ENCODE measurements at regions not wholly inside any gene's neighbourhood (a gene's known extent, or its start where the extent isn't known, plus 50 kb on each side); places are given as distances from the start of the nearest gene placed in this dataset.

- no peak for TF ChIP-seq CTCF (IDR thresholded peaks at IDR 0.05; ENCODE audit: low read depth, low read length, missing control alignments)
- in situ Hi-C loops (cut with HindIII; ENCODE audit: low sequenced_read_pairs) = no loop called here
- no peak overlapping the region for H3K4me3 ChIP-seq (ENCODE audit: low read depth, low read length)
- DNase-seq (ENCODE audit: low read depth) = no peak
Measured at GRCh38 chr13:63156816-63157215, 1741.2 kb upstream of the PCDH20 start.

- in situ Hi-C loops (cut with HindIII; ENCODE audit: low sequenced_read_pairs) = no loop called here
- no peak for TF ChIP-seq CTCF (IDR thresholded peaks at IDR 0.05; ENCODE audit: low read depth, low read length, missing control alignments)
- no peak for DNase-seq (ENCODE audit: low read depth)
- H3K4me3 ChIP-seq (ENCODE audit: low read depth, low read length) = no peak overlapping the region
Measured at GRCh38 chr13:63149375-63149774, 1733.7 kb upstream of the PCDH20 start.

GRCh38 chr13:63139277-63139676, 1723.6 kb upstream of the PCDH20 start:
- H3K4me3 ChIP-seq (ENCODE audit: low read depth, low read length) = no peak overlapping the region
- no peak for TF ChIP-seq CTCF (IDR thresholded peaks at IDR 0.05; ENCODE audit: low read depth, low read length, missing control alignments)
- in situ Hi-C loops (cut with HindIII; ENCODE audit: low sequenced_read_pairs) = no loop called here
- DNase-seq (ENCODE audit: low read depth) = no peak

- H3K4me3 ChIP-seq (ENCODE audit: low read depth, low read length) = no peak overlapping the region
- in situ Hi-C loops (cut with HindIII; ENCODE audit: low sequenced_read_pairs) = no loop called here
- TF ChIP-seq CTCF (IDR thresholded peaks at IDR 0.05; ENCODE audit: low read depth, low read length, missing control alignments) = no peak
- no peak for DNase-seq (ENCODE audit: low read depth)
Measured at GRCh38 chr13:63129995-63130394, 1714.3 kb upstream of the PCDH20 start.

- in situ Hi-C loops (cut with HindIII; ENCODE audit: low sequenced_read_pairs) = no loop called here
- no peak for TF ChIP-seq CTCF (IDR thresholded peaks at IDR 0.05; ENCODE audit: low read depth, low read length, missing control alignments)
- no peak for DNase-seq (ENCODE audit: low read depth)
- H3K4me3 ChIP-seq (ENCODE audit: low read depth, low read length) = no peak overlapping the region
Measured at GRCh38 chr13:63128716-63129115, 1713.1 kb upstream of the PCDH20 start.

GRCh38 chr13:63124863-63125262, 1709.2 kb upstream of the PCDH20 start:
- DNase-seq (ENCODE audit: low read depth) = peak; percentile 15
- TF ChIP-seq CTCF (IDR thresholded peaks at IDR 0.05; ENCODE audit: low read depth, low read length, missing control alignments) = no peak
- in situ Hi-C loops (cut with HindIII; ENCODE audit: low sequenced_read_pairs) = no loop called here
- no peak overlapping the region for H3K4me3 ChIP-seq (ENCODE audit: low read depth, low read length)

- no peak for TF ChIP-seq CTCF (IDR thresholded peaks at IDR 0.05; ENCODE audit: low read depth, low read length, missing control alignments)
- H3K4me3 ChIP-seq (ENCODE audit: low read depth, low read length) = no peak overlapping the region
- in situ Hi-C loops (cut with HindIII; ENCODE audit: low sequenced_read_pairs) = no loop called here
- DNase-seq (ENCODE audit: low read depth) = no peak
Measured at GRCh38 chr13:63120883-63121282, 1705.2 kb upstream of the PCDH20 start.
